ES-I3 (cell line): ENCODE measurements at regions not wholly inside any gene's neighbourhood (a gene's known extent, or its start where the extent isn't known, plus 50 kb on each side); places are given as distances from the start of the nearest gene placed in this dataset.
A peak's percentile ranks its signal among the peaks of the same experiment; 100 is the strongest.

Source experiments
- H3K36me3 ChIP-seq: 2 replicates; pipeline ENCODE4 v1.6.1; 2013; ENCODE audit warnings: mild to moderate bottlenecking, low read length, control low read depth, moderate library complexity; ENCODE audit not compliant: insufficient read depth
- H3K4me1 ChIP-seq: 2 replicates; pipeline ENCODE4 v1.6.1; 2013; ENCODE audit warnings: mild to moderate bottlenecking, control low read depth, low read length; ENCODE audit not compliant: insufficient read depth
- H3K9ac ChIP-seq: 2 replicates; pipeline ENCODE4 v1.6.1; 2013; ENCODE audit warnings: low read depth, mild to moderate bottlenecking, low read length, moderate library complexity
- H3K9me3 ChIP-seq: 2 replicates; pipeline ENCODE4 v1.6.1; 2013; ENCODE audit warnings: mild to moderate bottlenecking, low read length, moderate library complexity; ENCODE audit not compliant: control insufficient read depth, insufficient read depth

- Histone ChIP-seq H3K9me3 (no peaks in the 10 kb centered on the region), H3K36me3 (no peaks in the 10 kb centered on the region), H3K4me1 (peaks cover 7% of the 10 kb centered on the region), H3K9ac (no peak overlapping the region)
Measured at GRCh38 chr17:77688369-77688768, 270.1 kb upstream of the TNRC6C start.

- no peaks in the 10 kb centered on the region for H3K9me3 ChIP-seq
- H3K4me1 ChIP-seq, result peaks cover 4% of the 10 kb centered on the region; the same call in 1 of the 2 replicates
- H3K36me3 ChIP-seq, result no peaks in the 10 kb centered on the region
- no peak overlapping the region for H3K9ac ChIP-seq
Measured at GRCh38 chr17:77690271-77691161, 268.0 kb upstream of the TNRC6C start.

- Histone ChIP-seq H3K9ac (no peak overlapping the region), H3K36me3 (no peaks in the 10 kb centered on the region), H3K9me3 (no peaks in the 10 kb centered on the region), H3K4me1 (peaks cover 4% of the 10 kb centered on the region; the same call in 1 of the 2 replicates)
Measured at GRCh38 chr17:77691216-77692085, 267.1 kb upstream of the TNRC6C start.

GRCh38 chr17:77692571-77693161, 265.8 kb upstream of the TNRC6C start:
- Histone ChIP-seq H3K4me1 (peaks cover 13% of the 10 kb centered on the region; the same call in 1 of the 2 replicates), H3K9me3 (no peaks in the 10 kb centered on the region)

DNA sequence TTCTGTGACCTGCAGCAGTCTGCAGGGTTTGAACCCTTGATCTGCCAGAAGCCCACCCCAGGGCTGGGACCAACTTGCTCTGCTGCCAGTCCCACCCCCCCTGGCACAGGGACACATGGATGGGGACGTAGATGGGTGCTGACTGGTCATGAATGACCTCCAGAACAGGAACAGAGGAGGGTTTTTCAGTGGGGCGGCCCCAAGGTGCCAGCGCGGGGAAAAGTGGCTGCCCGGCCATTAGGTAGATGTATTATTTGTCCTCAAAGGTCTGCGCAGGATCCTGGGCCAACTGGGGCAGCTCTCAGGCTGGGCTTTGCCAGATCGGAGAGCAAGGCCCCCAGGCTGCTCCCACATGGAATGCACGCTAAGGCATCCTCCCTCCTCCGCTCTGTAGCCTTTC, 265.2 kb upstream of the TNRC6C start:
- Histone ChIP-seq H3K4me1 (peaks cover 13% of the 10 kb centered on the region; the same call in 1 of the 2 replicates), H3K36me3 (no peaks in the 10 kb centered on the region), H3K9ac (no peak overlapping the region), H3K9me3 (no peaks in the 10 kb centered on the region)

More at GRCh38 chr17:77692571-77693161, 265.8 kb upstream of the TNRC6C start:
- Histone ChIP-seq H3K36me3 (no peaks in the 10 kb centered on the region), H3K9ac (no peak overlapping the region)

- Histone ChIP-seq H3K9me3 (no peaks in the 10 kb centered on the region), H3K36me3 (no peaks in the 10 kb centered on the region), H3K4me1 (peaks cover 13% of the 10 kb centered on the region; the same call in 1 of the 2 replicates), H3K9ac (no peak overlapping the region)
Measured at GRCh38 chr17:77693776-77694175, 264.7 kb upstream of the TNRC6C start.

- Histone ChIP-seq H3K9me3 (no peaks in the 10 kb centered on the region), H3K4me1 (peaks cover 13% of the 10 kb centered on the region; the same call in 1 of the 2 replicates), H3K36me3 (no peaks in the 10 kb centered on the region), H3K9ac (no peak overlapping the region)
Measured at GRCh38 chr17:77694391-77695363, 263.8 kb upstream of the TNRC6C start.

DNA sequence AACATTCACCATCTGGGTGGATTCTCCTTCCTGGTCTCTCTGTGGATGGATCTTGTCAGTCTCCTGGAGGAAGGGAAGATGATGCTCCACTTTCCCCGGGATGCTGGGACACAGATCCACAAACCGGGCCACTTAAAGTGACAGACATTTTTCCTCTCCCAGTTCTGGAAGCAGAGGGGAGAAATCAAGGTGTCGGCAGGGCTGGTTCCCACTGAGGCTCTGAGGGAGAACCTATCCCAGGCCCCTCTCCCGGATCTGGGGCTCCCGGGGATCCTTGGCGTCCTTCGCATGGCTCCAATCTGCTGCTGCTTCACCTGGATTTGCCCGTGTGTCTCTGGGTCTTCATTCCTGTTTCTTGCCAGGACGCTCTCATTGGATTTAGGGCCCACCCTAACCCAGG, 263.1 kb upstream of the TNRC6C start:
- Histone ChIP-seq H3K36me3 (no peaks in the 10 kb centered on the region), H3K4me1 (peaks cover 13% of the 10 kb centered on the region; the same call in 1 of the 2 replicates), H3K9ac (peak overlapping the region; percentile 78; the same call in 1 of the 2 replicates), H3K9me3 (no peaks in the 10 kb centered on the region)

GRCh38 chr17:77696151-77696720, 262.3 kb upstream of the TNRC6C start:
- Histone ChIP-seq H3K9ac (peak overlapping the region; percentile 78), H3K36me3 (no peaks in the 10 kb centered on the region), H3K9me3 (no peaks in the 10 kb centered on the region), H3K4me1 (peaks cover 13% of the 10 kb centered on the region; the same call in 1 of the 2 replicates)

DNA sequence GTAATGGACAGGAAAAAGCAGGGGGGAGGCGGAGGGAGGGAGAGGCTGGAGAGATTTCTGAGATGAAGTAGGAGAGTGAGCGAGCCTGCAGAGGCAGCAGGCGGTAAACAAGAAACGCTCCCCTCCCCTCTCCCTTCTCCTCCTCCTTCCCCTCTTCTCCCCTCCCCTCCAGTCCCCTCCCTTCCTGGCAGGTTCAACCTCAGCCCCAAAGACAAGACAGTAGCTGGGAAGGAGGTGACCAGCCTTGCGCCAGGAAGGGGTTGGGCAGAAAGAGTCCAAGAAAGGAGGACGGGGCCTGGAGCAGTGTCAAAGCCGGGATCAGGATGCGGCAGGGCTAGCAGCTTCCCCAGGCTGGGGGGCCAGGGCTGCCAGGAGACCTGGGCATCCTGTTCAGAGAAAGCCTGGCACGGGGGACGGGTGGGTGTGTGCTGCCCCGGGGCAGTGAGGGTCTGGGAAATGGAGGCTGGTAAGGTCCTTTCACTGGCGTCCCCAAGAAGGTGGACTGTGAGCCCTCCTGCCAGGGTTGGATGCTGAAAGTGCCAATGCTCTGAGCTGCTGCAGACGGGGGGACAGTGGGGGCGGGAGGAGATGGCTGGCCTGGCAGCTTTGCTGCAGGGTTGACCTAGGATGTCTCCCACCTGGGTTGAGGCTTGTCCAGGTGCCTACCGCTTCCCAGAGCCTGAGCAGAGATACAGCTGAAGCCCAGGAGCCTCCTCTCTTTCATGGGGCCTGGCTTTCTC, 261.6 kb upstream of the TNRC6C start:
- Histone ChIP-seq H3K36me3 (no peaks in the 10 kb centered on the region), H3K4me1 (peaks cover 13% of the 10 kb centered on the region; the same call in 1 of the 2 replicates), H3K9me3 (no peaks in the 10 kb centered on the region), H3K9ac (peak overlapping the region; percentile 78)

DNA sequence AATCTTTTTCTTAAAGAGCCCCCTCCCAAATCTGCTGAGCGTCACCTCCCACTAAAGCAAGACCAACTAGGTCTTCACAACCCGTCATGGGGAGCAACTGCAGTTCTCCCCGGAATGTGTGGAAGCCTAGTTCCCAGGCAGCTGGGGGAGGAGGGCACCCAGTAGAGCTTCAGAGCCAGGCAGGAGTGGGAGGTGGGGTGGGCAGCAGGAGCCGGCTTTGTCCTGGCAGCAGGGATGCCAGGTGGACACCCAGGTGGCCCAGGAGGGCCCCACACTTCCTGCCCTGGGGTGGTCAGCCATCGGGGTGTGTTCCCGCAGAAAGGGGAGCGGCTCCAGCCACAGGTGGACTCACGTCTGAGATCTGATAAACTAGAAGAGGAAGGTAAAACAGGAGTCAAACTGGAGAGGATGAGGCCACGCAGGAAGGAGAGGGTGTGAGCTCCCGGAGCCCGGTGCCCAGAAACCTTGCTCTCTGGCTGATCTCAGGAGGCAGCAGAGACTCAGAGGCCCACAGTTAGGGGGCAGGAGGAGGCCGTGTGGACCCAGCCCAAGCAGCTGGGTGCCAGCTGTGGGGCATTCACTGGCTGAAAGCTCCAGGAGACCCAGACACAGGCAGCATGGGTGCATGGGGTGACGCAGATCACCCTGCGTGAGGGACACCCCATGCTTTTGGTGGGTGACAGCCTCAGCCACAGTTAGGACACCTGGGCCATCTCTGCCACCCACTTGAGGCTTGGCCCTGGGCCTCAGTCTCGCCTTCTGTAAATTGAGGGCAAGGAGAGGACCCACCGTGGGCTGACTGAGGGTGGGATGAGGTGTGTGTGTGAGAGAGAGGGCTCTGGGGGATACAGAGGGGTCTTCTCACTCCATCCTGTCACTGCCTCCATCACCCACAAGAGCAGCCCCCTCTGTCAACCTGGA, 260.8 kb upstream of the TNRC6C start:
- H3K9me3 ChIP-seq, result peaks cover 7% of the 10 kb centered on the region; the same call in 1 of the 2 replicates
- no peak overlapping the region for H3K9ac ChIP-seq
- H3K4me1 ChIP-seq, result peaks cover 13% of the 10 kb centered on the region; the same call in 1 of the 2 replicates
- H3K36me3 ChIP-seq, result no peaks in the 10 kb centered on the region
